Left ventricle myocardium inferior (tissue), 1 donor: ENCODE measurements at regions not wholly inside any gene's neighbourhood (a gene's known extent, or its start where the extent isn't known, plus 50 kb on each side); places are given as distances from the start of the nearest gene placed in this dataset.

Source experiments
- DNase-seq: peaks from one replicate; pipeline ENCODE4 v3.0.0-alpha.2; 2020
- H3K27ac ChIP-seq: fragments of 200-600 bp; replicated peaks from 2 replicates; pipeline ENCODE4 v1.8.0; 2021
- H3K27me3 ChIP-seq: fragments of 200-600 bp; 2 replicates; pipeline ENCODE4 v1.8.0; 2021; ENCODE audit warnings: low read depth
- H3K36me3 ChIP-seq: fragments of 200-600 bp; 2 replicates; pipeline ENCODE4 v1.8.0; 2021
- H3K4me1 ChIP-seq: fragments of 200-600 bp; 2 replicates; pipeline ENCODE4 v1.8.0; 2021
- H3K4me3 ChIP-seq: fragments of 200-600 bp; 2 replicates; pipeline ENCODE4 v1.8.0; 2021; ENCODE audit warnings: mild to moderate bottlenecking, moderate library complexity
- H3K9me3 ChIP-seq: fragments of 200-600 bp; replicated peaks from 2 replicates; pipeline ENCODE4 v1.8.0; 2021
- CTCF ChIP-seq: fragments of 200-600 bp; IDR thresholded peaks from 2 replicates; pipeline ENCODE4 v1.8.0; 2021; ENCODE audit warnings: antibody characterized with exemption, mild to moderate bottlenecking, borderline replicate concordance
- intact Hi-C: fragments of 100-400 bp; cut with micrococcal nuclease; formaldehyde crosslinking; loops from one replicate; pipeline ENCODE4 v1.11.0; 2022
- donor health status: DM: no; HTN: yes; CAD: no; lungs with severe emphysema.

- Histone ChIP-seq H3K9me3 (no peaks in the 10 kb centered on the region), H3K27me3 (no peaks in the 10 kb centered on the region), H3K27ac (no peak overlapping the region), H3K4me3 (no peak overlapping the region), H3K36me3 (no peaks in the 10 kb centered on the region), H3K4me1 (no peaks in the 10 kb centered on the region)
- intact Hi-C loops, result no loop called here
- no peak for TF ChIP-seq CTCF
- DNase-seq, result no peak
Observed at GRCh38 chr3:76954412-76954811, 85.5 kb upstream of the ROBO2 start.

GRCh38 chr3:76958274-76958673, 81.6 kb upstream of the ROBO2 start:
- no peak for TF ChIP-seq CTCF
- Histone ChIP-seq H3K4me3 (no peak overlapping the region), H3K9me3 (no peaks in the 10 kb centered on the region), H3K27ac (no peak overlapping the region), H3K27me3 (no peaks in the 10 kb centered on the region), H3K4me1 (no peaks in the 10 kb centered on the region), H3K36me3 (no peaks in the 10 kb centered on the region)
- DNase-seq, result no peak
- intact Hi-C loops, result no loop called here

GRCh38 chr3:76958861-76959260, 81.0 kb upstream of the ROBO2 start:
- Histone ChIP-seq H3K4me1 (no peaks in the 10 kb centered on the region), H3K27me3 (no peaks in the 10 kb centered on the region), H3K27ac (no peak overlapping the region), H3K36me3 (no peaks in the 10 kb centered on the region), H3K9me3 (no peaks in the 10 kb centered on the region), H3K4me3 (no peak overlapping the region)
- intact Hi-C loops, result no loop called here
- TF ChIP-seq CTCF, result no peak
- DNase-seq, result no peak

- H3K4me1 ChIP-seq, result no peaks in the 10 kb centered on the region
- no peak overlapping the region for H3K4me3 ChIP-seq
- H3K27me3 ChIP-seq, result no peaks in the 10 kb centered on the region
- no peaks in the 10 kb centered on the region for H3K36me3 ChIP-seq
- no peak overlapping the region for H3K27ac ChIP-seq
- no peaks in the 10 kb centered on the region for H3K9me3 ChIP-seq
- intact Hi-C loops, result no loop called here
- DNase-seq, result no peak
- TF ChIP-seq CTCF, result no peak
Observed at GRCh38 chr3:76961284-76961683, 78.6 kb upstream of the ROBO2 start.

- H3K36me3 ChIP-seq, result no peaks in the 10 kb centered on the region
- no peak for DNase-seq
- no peaks in the 10 kb centered on the region for H3K27me3 ChIP-seq
- TF ChIP-seq CTCF, result no peak
- no peak overlapping the region for H3K4me3 ChIP-seq
- no peaks in the 10 kb centered on the region for H3K4me1 ChIP-seq
- no peaks in the 10 kb centered on the region for H3K9me3 ChIP-seq
- intact Hi-C loops, result no loop called here
- H3K27ac ChIP-seq, result no peak overlapping the region
Observed at GRCh38 chr3:76965122-76965725, 74.7 kb upstream of the ROBO2 start.
